HG03558 (cell line): ENCODE measurements at regions not wholly inside any gene's neighbourhood (a gene's known extent, or its start where the extent isn't known, plus 50 kb on each side); places are given as distances from the start of the nearest gene placed in this dataset.
"Not testable (repeated sequence)": the region's sequence is repeated elsewhere in the genome, so short reads cannot be mapped to it uniquely, and the experiment has no call there.

Source experiments
- ATAC-seq: cut with Tn5 transposase; IDR thresholded peaks from one replicate; pipeline ENCODE4 v1.9.1; 2021; ENCODE audit warnings: moderate number of reproducible peaks; ENCODE audit not compliant: unreplicated experiment; ENCODE audit errors: extremely low read depth

DNA sequence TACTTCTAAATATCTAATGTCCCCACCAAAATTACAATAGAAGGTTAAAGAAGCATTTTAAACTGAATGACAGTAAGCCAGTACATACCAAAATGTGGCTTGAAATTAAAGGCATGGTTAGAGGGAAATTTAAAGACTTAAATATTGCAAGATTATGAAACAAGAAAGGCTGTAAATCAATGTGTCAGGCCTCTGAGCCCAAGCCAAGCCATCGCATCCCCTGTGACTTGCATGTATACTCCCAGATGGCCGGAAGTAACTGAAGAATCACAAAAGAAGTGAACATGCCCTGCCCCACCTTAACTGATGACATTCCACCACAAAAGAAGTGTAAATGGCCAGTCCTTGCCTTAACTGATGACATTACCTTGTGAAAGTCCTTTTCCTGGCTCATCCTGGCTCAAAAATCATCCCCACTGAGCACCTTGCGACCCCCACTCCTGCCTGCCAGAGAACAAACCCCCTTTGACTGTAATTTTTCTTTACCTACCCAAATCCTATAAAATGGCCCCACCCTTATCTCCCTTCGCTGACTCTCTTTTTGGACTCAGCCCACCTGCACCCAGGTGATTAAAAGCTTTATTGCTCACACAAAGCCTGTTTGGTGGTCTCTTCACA lies 132.4 kb upstream of the ADCY2 start:
- not testable (repeated sequence) for ATAC-seq

DNA sequence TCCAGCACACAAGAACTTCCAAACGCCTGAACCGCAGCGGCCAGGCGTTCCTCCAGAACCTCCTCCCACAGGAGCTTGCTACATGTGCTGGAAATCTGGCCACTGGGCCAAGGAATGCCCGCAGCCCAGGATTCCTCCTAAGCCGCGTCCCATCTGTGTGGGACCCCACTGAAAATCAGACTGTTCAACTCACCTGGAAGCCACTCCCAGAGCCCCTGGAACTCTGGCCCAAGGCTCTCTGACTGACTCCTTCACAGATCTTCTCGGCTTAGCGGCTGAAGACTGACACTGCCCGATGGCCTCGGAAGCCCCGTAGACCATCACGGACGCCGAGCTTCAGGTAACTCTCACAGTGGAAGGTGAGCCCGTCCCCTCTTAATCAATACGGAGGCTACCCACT lies 130.2 kb upstream of the ADCY2 start:
- ATAC-seq: not testable (repeated sequence)

DNA sequence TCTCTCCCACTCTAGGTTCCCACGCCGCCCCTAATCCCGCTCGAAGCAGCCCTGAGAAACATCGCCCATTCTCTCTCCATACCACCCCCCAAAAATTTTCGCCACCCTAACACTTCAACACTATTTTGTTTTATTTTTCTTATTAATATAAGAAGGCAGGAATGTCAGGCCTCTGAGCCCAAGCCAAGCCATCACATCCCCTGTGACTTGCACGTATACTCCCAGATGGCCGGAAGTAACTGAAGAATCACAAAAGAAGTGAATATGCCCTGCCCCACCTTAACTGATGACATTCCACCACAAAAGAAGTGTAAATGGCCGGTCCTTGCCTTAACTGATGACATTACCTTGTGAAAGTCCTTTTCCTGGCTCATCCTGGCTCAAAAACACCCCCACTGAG lies 127.2 kb upstream of the ADCY2 start:
- not testable (repeated sequence) for ATAC-seq

DNA sequence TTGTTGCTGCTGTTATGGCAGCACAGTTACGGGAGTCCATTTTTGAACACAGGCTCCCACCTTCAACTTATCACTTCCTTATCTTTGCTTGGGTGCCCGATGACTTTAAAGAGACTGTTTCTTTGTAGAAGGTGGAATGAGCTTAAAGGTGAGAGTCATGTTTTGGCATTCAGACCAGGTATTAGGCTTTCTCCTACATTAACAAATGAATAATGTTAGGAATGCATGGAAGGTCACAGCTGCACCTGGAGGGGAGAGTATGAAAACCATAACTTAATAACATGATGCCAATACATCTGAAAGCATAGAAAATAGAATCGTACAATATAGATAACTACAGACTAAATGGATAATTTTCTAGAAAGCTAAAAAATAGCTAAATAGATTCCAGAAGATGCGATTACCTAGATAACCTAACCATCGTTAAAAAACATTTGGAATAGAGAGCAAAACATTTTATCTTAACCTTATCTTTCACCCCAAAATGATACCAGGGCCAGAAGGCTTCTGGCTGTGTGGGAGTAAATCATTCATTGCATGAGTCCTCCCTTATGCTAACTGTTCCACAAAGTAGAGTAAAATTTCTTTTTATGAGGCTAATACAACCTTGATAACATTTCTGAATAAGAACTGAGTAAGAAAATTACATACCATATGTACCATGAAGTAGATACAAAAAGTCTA lies 126.2 kb upstream of the ADCY2 start:
- no peak for ATAC-seq

DNA sequence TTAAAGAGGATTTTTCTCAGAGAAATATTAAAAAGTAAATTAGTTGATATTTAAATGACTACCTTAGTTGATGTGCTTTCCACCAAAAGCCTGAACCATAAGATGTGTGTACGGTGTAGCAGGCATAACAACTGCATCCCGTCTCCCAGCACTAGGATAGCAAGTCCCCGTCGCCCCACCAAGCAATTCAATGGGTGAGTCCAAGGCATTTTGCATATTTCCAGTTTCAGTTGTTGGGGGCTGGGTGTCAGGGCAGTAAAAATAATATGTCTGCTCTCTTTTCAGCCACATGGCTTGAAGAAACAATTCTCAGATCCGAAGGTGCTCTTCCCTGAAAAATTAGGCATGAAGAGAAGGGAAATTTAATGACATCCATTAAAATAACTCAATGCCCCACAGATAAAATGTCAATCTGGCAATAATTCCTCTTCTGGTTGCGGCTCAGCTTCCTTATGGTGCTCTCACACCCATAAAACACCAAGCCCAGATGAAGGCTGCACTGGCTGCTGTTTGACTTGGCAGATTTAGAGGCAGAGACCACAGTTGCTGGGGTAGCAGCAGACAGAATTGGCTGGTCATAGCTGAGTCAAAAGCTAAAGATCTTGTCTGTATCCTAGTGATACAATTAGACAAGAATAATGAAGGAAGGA lies 124.4 kb upstream of the ADCY2 start:
- no peak for ATAC-seq

DNA sequence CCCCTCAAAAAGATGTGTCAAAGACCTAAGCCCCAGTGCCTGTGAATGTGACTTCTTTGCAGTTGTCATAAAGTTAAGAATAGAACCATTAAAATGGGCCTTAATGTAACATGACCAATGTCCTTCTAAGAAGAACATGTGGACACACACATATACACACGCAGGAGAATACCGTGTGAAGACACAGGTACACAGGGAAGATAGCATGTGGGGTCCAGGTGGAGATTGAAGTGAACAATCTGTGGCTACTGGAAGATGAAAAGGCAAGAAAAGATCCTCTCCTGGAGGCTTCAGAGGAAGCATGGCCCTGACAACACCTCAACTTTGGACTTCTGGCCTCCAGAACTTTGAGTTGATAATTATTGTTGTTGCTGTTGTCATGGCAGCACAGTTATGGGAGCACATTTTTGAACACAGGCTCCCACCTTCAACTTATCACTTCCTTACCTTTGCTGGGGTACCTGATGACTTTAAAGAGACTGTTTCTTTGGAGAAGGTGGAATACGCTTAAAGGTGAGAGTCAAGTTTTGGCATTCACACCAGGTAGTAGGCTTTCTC lies 123.5 kb upstream of the ADCY2 start:
- ATAC-seq: no peak

DNA sequence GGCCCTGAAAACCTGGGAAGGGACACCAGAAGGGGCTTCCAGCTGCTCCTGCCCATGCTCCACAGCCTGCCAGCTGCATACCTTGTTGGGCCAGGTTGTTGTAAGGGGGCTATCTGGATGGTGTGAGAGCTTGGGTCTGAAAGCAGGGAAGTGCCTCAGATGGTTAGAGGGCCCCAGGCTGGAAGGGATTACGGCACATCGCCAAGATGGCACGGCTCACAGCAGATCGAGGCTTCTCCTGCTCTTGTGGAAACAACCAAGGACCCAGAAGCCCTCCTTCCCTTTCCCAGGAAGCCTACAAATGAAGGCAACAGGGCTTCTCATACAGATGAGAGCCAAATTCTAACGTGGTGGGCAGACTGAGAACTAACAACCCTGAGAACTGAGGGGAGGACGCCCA lies 121.7 kb upstream of the ADCY2 start:
- ATAC-seq: no peak

DNA sequence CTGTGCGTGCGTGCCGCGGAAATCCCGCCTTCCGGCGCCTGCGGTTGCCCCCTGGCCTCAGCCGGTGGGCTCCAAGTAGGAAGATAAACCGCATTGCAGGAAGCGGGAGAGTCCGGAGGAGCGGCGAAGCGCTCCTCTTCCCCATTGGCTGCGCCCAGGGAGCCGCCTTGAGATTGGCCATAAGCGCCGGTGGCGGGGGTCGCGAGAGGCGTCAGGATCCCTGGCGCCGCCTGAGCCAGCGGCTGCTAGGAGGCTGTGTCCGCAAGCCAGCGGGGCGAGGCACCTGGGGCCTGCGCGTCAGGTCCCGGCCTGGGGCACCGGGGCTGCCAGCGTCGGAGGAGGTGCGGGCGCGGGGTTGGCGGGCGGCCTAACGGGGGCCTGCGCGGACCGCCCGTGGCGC lies 106.3 kb upstream of the ADCY2 start:
- not testable (repeated sequence) for ATAC-seq

DNA sequence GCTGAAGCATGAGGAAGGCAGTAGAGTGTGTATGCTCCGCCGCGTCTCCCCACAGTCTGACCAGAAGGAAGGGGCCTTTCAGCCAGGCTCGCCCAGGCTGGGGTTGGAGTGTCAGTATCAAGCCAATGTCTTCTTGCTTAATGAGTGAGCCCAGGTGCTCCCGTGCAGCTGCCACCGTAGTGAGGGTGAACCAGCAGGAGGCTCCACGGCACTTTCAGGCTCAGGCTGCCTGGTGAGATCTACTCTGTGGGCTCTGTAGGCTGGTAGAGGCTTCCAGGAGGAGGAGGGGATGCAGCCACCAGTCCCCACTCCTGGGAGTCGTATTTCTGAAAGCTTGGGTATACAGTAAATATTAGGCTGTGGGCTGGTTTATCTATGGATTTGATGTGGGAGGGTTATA lies 98.1 kb upstream of the ADCY2 start:
- ATAC-seq: not testable (repeated sequence)

DNA sequence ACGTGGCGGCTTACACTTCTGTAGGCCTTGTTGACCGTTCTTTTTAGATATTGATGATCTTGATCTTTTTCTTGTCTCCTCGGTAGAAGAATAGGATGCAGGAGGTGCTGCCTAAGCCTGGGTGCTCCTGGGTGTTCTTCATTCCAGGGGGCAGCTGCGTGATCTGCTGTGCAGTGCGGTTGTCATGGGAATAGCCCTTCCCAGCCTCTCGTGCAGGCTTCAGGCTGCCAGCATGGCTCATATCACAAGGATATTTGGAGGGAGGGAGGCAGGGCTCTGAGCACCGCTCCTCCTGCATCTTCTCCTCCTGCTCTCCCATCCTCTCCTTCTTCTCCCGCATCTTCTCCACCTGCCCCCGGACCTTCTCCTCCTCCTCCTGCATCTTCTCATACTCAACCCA lies 96.2 kb upstream of the ADCY2 start:
- not testable (repeated sequence) for ATAC-seq

DNA sequence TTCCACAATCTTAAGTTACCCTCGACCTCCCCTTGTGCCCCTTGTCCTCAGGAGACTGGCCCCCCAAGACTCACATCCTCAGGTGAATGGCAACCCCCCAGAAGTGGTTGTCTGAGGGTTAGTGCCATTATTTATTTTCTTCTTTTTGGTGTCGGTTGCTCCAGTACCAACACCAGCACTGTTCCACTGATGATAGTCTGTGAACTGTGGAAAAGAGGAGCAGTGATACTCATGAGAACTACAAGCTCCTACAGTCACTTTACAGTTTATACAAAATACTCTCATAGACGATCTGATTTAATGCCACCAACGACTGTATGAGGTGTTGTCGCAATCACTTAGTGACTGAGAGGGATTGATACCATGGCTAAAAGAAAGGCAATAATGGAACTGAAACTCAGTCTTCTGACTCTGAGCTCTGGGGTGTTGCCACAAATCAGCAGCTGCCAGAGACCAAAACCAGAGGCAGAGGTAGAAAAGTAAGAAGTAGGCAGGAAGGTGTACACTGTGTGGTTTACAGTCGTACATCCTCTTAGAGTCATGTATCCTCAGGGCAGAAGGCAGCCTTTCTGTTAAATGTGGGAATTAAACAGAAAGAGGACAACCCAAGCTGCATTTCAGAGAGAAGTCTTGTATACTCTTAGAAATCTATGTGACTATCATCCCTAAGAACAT lies 90.8 kb upstream of the ADCY2 start:
- not testable (repeated sequence) for ATAC-seq

DNA sequence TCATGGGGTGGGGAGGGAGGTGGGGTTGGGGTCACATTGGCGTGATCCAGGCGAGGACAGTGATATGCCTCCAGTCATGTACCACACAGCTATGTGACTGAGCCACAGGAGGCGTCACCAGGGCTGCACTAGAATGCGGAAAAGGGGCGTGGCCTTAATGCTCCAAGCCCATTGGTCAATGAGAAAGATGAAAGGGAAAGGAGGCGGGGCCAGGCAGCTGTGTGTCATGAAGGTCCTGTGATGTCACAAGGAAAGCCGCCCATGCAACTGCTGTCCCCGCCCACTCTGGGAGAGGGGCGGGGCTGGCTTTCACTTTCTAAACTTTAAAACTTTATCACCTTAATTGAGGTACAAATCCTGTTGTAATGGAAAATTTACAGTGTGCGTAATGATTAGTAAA lies 89.4 kb upstream of the ADCY2 start:
- ATAC-seq: not testable (repeated sequence)

DNA sequence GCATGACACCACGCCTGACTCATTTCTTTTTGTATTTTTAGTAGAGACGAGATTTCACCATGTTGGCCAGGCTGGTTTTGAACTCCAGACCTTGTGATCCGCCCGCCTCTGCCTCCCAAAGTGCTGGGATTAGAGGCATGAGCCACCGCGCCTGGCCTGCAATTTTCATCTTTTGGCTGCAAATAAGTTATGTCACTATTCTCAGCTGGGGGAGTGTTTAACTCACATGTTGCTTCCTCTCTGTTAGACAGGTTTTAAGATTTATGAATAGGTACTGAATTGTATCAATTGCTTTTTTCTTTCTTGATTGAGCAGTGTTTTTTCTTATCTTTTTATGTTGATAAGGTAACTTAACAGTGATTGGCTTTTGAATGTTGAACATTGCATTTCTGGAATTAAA lies 88.2 kb upstream of the ADCY2 start:
- not testable (repeated sequence) for ATAC-seq

DNA sequence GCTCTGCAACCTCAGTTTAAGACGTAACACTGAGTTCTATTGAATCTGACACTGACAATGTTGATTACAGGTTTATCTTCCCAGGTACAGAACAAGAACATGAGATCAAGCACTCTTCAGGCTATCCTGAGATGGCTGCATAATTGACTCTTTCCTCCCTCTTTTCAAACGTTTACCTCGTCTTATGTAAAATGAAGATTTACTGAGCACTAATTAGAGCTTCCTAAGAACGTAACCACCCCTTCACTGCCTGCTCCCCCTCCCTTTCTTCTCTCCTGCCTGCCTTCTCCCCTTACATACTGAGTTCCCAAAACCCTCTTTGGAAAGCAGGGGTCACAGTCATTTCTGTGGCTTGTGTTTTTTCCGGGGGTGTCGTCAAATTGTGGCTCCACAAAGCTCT lies 86.2 kb upstream of the ADCY2 start:
- not testable (repeated sequence) for ATAC-seq

DNA sequence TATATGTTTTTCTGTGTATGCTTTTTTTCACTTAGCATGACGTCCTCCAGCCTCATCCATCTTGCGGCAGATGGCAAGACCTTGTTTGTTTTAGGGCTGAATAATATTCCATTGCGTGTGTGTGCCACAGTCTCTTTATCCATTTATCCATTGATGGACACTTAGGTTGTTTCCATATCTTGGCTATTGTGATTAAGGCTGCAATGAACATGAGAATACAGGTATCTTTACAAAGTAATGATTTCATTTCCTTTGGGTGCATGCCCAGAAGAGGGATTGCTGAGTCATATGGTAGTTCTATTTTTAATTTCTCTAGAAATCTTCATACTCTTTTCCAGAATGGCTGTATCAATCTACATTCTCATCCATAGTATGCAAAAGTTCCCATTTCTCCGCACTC lies 85.3 kb upstream of the ADCY2 start:
- ATAC-seq: not testable (repeated sequence)

DNA sequence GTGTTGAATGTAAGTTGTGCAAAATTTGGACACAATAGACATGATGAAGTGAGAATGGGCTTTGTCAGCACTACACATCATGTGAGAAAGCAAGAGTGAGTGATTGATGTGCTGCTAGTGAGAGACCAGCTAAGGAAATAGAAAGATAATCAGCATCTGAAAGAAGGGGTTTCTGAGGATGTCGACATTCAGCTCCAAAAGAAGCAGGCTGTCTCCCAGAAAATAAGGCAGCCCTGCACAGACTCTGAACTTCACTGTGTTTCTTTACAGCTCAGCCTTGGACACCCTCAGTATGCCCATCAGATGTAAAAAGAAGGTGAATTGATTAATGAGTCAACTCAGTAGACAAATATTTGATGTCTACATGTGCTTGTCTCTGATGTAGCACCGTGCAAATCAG lies 80.8 kb upstream of the ADCY2 start:
- no peak for ATAC-seq

DNA sequence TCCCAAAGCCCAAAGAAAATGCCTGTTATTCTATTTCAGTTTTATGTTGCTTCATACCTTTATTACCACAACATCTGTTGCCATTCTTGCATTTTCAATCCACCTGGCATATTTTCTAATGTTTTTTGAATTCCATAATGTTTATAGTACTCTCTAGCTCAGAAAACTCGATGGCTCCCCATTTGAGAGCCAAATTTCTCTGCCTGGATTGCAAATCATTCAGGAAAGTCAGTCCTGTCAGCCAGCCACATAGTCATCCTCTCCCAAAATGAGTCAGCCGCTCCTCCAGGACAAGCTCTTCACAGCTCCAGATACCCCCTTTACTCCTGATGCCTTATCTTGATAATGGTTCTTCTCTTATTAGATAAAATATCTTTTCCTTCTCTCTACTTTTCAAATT lies 78.2 kb upstream of the ADCY2 start:
- ATAC-seq: no peak

DNA sequence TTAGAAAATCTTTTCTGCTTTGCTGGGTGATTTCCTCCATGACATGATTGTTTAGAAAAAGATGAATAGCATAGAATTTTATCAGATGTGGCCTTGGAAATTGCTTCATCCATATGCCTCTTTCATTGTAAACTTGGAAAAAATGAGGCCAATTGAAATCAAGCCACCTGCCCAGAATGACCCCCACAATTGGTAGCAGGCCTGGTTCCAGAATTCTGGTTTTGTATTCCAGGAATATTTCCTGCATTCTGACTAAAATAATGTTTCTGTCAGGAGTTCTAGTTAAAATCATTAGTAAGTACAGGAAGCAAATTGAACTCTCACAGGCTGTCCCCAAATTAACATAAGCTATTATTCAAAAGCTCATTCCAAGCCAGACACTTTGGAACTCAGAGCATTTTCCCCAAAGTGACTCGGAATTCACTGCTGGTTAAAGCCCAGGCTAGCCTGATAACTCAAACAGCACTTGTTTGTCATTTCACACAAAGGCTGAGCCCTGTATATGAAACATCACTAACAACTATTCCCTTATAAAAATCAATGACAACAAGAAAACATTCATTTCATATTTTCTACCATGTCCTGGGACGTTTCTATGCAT lies 75.1 kb upstream of the ADCY2 start:
- no peak for ATAC-seq

DNA sequence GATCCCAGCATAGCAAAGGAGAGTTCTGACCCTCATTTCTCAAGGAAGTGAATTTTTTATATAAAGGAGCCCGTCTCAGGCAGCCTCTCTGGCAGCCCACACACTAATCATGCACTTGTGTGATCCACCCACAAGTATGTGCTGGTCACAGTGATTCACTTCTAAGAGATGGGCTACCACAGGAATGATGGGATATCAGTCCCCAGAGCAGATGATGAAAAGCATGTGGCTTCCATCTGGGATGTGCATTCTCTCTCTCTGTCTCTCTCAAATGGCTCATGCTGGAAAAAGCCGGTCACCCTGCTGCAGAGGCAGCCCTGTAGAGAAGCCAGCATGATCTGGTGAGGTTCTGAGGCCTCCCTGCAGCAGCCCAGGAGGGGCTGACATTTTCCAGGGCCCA lies 74.2 kb upstream of the ADCY2 start:
- ATAC-seq: no peak

DNA sequence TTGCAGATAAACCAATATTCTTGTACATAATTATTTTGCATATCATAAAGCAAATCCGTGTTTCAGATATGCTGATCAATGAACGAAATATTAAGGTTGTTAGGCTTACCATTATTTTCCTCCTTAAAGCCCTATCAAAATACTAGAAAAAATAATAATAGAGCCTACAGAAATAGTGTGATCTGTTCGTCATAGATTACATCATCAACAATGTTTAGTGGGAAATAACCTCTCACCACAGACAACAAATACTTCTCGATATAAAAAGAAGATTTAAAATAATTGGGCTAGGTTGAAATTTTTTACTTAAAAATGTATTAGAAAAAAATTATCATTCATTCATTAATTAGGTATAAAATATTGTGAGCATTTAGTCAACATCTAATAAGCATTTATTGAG lies 71.0 kb upstream of the ADCY2 start:
- ATAC-seq: no peak
